Neural cell (in vitro differentiated cells): ENCODE measurements at regions not wholly inside any gene's neighbourhood (a gene's known extent, or its start where the extent isn't known, plus 50 kb on each side); places are given as distances from the start of the nearest gene placed in this dataset.

Experiments used
- H2AFZ ChIP-seq: fragments of 200-600, 300-800 bp; sonication (generic), shearing (Covaris generic); 2 replicates; pipeline ENCODE4 v1.6.0; 2014; ENCODE audit warnings: low read depth, mild to moderate bottlenecking, antibody characterized with exemption, low read length, moderate library complexity
- H3F3A ChIP-seq: fragments of 200-600 bp; shearing (Covaris generic); 2 replicates; pipeline ENCODE4 v1.6.1; 2016; ENCODE audit warnings: mild to moderate bottlenecking, moderate library complexity, mixed read lengths, antibody characterized with exemption, low read length; ENCODE audit not compliant: insufficient read depth, poor library complexity, severe bottlenecking
- H3K27ac ChIP-seq: fragments of 200-600, 300-800 bp; sonication (generic), shearing (Covaris generic); 2 replicates; pipeline ENCODE4 v1.5.1; 2014; ENCODE audit warnings: mild to moderate bottlenecking, low read length, moderate library complexity
- H3K27me3 ChIP-seq: fragments of 300-800, 200-600 bp; sonication (generic), shearing (Covaris generic); 2 replicates; pipeline ENCODE4 v1.6.0; 2014; ENCODE audit warnings: mild to moderate bottlenecking, low read depth, low read length, moderate library complexity; ENCODE audit not compliant: insufficient read depth
- H3K36me3 ChIP-seq: fragments of 300-800, 200-600 bp; sonication (generic), shearing (Covaris generic); 2 replicates; pipeline ENCODE4 v1.5.1; 2014; ENCODE audit warnings: mild to moderate bottlenecking, antibody characterized with exemption, low read length, moderate library complexity; ENCODE audit not compliant: insufficient read depth
- H3K4me2 ChIP-seq: fragments of 300-800, 200-600 bp; sonication (generic), shearing (Covaris generic); 2 replicates; pipeline ENCODE4 v1.6.0; 2014; ENCODE audit warnings: mild to moderate bottlenecking, low read length
- H3K4me3 ChIP-seq: fragments of 300-800, 200-600 bp; sonication (generic), shearing (Covaris generic); 2 replicates; pipeline ENCODE4 v1.5.1; 2014; ENCODE audit warnings: mild to moderate bottlenecking, low read length, moderate library complexity
- H3K79me2 ChIP-seq: fragments of 200-600 bp; shearing (Covaris generic); replicated peaks from 2 replicates; pipeline ENCODE4 v1.6.0; 2014; ENCODE audit warnings: mild to moderate bottlenecking, low read length, moderate library complexity; ENCODE audit not compliant: insufficient read depth
- H3K9ac ChIP-seq: fragments of 300-800, 200-600 bp; sonication (generic), shearing (Covaris generic); 2 replicates; pipeline ENCODE4 v1.6.1; 2016; ENCODE audit warnings: mild to moderate bottlenecking, low read length, mixed read lengths
- H3K9me2 ChIP-seq: fragments of 200-600 bp; shearing (Covaris generic); 2 replicates; pipeline ENCODE4 v1.6.1; 2016; ENCODE audit warnings: mild to moderate bottlenecking, low read length, mixed read lengths; ENCODE audit not compliant: insufficient read depth
- H3K9me3 ChIP-seq: fragments of 200-600, 300-800 bp; sonication (generic), shearing (Covaris generic); 2 replicates; pipeline ENCODE4 v1.6.1; 2016; ENCODE audit warnings: mild to moderate bottlenecking, mixed run types, low read length, moderate library complexity, mixed read lengths
- H4K20me1 ChIP-seq: fragments of 200-600 bp; shearing (Covaris generic); 2 replicates; pipeline ENCODE4 v1.6.1; 2016; ENCODE audit warnings: mild to moderate bottlenecking, mixed run types; ENCODE audit not compliant: insufficient read depth
- EP300 ChIP-seq: fragments of 450-650 bp; conservative IDR thresholded peaks from 2 replicates; pipeline ENCODE4 v1.6.1; 2014; ENCODE audit warnings: antibody characterized with exemption, mild to moderate bottlenecking, moderate library complexity; ENCODE audit not compliant: poor library complexity, severe bottlenecking
- EZH2 ChIP-seq: fragments of 200-600, 300-800 bp; shearing (Covaris generic), sonication (generic); IDR thresholded peaks from 2 replicates; pipeline ENCODE4 v1.6.1; 2014; ENCODE audit warnings: antibody characterized with exemption, low read length, borderline replicate concordance, mild to moderate bottlenecking; ENCODE audit not compliant: insufficient read depth, poor library complexity, severe bottlenecking
- MXI1 ChIP-seq: fragments of 450-650 bp; conservative IDR thresholded peaks from 2 replicates; pipeline ENCODE4 v1.6.1; 2014; ENCODE audit warnings: antibody characterized with exemption, mild to moderate bottlenecking; ENCODE audit not compliant: poor library complexity, severe bottlenecking
- POLR2AphosphoS5 ChIP-seq: IDR thresholded peaks from 2 replicates; pipeline ENCODE4 v1.6.1; 2012
- RAD21 ChIP-seq: fragments of 450-650 bp; conservative IDR thresholded peaks from 2 replicates; pipeline ENCODE4 v1.6.1; 2014; ENCODE audit warnings: antibody characterized with exemption, mild to moderate bottlenecking, moderate library complexity
- SMC3 ChIP-seq: fragments of 450-650 bp; conservative IDR thresholded peaks from 2 replicates; pipeline ENCODE4 v1.6.1; 2014; ENCODE audit warnings: antibody characterized with exemption, mild to moderate bottlenecking, moderate library complexity; ENCODE audit not compliant: poor library complexity
- TAF1 ChIP-seq: IDR thresholded peaks from 2 replicates; pipeline ENCODE4 v1.6.1; 2012; ENCODE audit warnings: low read depth
- TF ChIP-seq, protein P1 (sequence below): fragments of 450-650 bp; IDR thresholded peaks from 2 replicates; pipeline ENCODE4 v1.5.1; 2014; ENCODE audit warnings: antibody characterized with exemption, mild to moderate bottlenecking, moderate library complexity; ENCODE audit not compliant: poor library complexity, severe bottlenecking
- TF ChIP-seq, protein P2 (sequence below): IDR thresholded peaks from 2 replicates; pipeline ENCODE4 v1.6.1; 2012; ENCODE audit warnings: borderline replicate concordance

DNA sequence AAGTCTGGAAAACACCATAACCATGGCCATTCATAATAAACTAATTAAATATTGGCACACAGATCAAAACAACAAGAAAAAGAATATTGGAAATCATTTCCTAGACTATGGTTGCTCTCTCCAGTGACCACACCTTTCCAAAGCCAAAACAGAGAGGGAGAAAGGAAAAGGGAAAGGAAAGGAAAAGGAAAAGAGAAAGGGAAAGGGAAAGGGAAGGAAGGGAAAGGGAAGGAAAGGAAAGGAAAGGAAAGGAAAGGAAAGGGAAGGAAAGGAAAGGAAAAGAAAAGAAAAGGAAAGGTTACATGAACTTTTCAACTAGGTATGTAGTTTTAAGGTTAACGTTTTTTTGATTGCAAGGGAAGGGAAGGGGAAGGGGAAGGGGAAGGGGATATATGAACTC lies 360.5 kb upstream of the SLC39A10 start:
- Histone ChIP-seq H3K4me3 (no peak overlapping the region), H3K9me3 (no peaks in the 10 kb centered on the region), H3K79me2 (no peaks in the 10 kb centered on the region), H3K9me2 (no peaks in the 10 kb centered on the region), H3K9ac (no peak overlapping the region), H3F3A (no peaks in the 10 kb centered on the region), H3K27ac (no peak overlapping the region), H3K36me3 (no peaks in the 10 kb centered on the region), H2AFZ (no peak overlapping the region), H3K4me2 (no peak overlapping the region), H4K20me1 (no peaks in the 10 kb centered on the region), H3K27me3 (no peaks in the 10 kb centered on the region)
- TF ChIP-seq TAF1, result no peak
- TF ChIP-seq POLR2AphosphoS5, result no peak
- TF ChIP-seq SMC3, result no peak
- TF ChIP-seq, protein P1, sequence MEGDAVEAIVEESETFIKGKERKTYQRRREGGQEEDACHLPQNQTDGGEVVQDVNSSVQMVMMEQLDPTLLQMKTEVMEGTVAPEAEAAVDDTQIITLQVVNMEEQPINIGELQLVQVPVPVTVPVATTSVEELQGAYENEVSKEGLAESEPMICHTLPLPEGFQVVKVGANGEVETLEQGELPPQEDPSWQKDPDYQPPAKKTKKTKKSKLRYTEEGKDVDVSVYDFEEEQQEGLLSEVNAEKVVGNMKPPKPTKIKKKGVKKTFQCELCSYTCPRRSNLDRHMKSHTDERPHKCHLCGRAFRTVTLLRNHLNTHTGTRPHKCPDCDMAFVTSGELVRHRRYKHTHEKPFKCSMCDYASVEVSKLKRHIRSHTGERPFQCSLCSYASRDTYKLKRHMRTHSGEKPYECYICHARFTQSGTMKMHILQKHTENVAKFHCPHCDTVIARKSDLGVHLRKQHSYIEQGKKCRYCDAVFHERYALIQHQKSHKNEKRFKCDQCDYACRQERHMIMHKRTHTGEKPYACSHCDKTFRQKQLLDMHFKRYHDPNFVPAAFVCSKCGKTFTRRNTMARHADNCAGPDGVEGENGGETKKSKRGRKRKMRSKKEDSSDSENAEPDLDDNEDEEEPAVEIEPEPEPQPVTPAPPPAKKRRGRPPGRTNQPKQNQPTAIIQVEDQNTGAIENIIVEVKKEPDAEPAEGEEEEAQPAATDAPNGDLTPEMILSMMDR, result no peak
- TF ChIP-seq, protein P2, sequence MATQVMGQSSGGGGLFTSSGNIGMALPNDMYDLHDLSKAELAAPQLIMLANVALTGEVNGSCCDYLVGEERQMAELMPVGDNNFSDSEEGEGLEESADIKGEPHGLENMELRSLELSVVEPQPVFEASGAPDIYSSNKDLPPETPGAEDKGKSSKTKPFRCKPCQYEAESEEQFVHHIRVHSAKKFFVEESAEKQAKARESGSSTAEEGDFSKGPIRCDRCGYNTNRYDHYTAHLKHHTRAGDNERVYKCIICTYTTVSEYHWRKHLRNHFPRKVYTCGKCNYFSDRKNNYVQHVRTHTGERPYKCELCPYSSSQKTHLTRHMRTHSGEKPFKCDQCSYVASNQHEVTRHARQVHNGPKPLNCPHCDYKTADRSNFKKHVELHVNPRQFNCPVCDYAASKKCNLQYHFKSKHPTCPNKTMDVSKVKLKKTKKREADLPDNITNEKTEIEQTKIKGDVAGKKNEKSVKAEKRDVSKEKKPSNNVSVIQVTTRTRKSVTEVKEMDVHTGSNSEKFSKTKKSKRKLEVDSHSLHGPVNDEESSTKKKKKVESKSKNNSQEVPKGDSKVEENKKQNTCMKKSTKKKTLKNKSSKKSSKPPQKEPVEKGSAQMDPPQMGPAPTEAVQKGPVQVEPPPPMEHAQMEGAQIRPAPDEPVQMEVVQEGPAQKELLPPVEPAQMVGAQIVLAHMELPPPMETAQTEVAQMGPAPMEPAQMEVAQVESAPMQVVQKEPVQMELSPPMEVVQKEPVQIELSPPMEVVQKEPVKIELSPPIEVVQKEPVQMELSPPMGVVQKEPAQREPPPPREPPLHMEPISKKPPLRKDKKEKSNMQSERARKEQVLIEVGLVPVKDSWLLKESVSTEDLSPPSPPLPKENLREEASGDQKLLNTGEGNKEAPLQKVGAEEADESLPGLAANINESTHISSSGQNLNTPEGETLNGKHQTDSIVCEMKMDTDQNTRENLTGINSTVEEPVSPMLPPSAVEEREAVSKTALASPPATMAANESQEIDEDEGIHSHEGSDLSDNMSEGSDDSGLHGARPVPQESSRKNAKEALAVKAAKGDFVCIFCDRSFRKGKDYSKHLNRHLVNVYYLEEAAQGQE, result no peak
- TF ChIP-seq MXI1, result no peak
- no peak for TF ChIP-seq EP300
- TF ChIP-seq RAD21, result no peak
- TF ChIP-seq EZH2, result no peak

DNA sequence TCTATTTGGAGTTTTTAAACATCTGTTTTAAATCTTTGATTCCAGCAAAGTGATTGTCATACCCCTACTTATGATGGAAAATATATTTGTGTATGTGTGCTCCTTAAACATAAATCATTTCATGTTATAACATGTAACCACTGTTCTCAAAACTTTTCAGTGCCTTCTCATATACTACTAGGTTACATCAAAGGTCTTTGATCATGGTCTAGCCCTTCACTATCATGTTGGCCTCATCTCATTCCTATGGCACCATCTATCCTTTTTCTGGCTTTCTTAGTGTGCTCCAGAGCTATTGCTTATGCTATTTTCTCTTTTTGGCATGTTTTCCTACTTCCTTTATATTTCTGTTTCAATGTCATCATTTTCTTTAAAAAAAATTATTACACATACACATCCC lies 367.9 kb upstream of the SLC39A10 start:
- Histone ChIP-seq H3K9ac (no peak overlapping the region), H3K4me3 (no peak overlapping the region), H3K9me2 (no peaks in the 10 kb centered on the region), H3K79me2 (no peaks in the 10 kb centered on the region), H3K36me3 (no peaks in the 10 kb centered on the region), H4K20me1 (no peaks in the 10 kb centered on the region), H3K9me3 (no peaks in the 10 kb centered on the region), H3F3A (no peaks in the 10 kb centered on the region), H3K27me3 (no peaks in the 10 kb centered on the region), H3K4me2 (no peak overlapping the region), H3K27ac (no peak overlapping the region), H2AFZ (no peak overlapping the region)
- TF ChIP-seq RAD21 (no peak), EP300 (no peak), EZH2 (no peak), SMC3 (no peak), MXI1 (no peak), POLR2AphosphoS5 (no peak), TAF1 (no peak)
- TF ChIP-seq, protein P2, result no peak
- TF ChIP-seq, protein P1, result no peak
